ENCODE measurements at regions not wholly inside any gene's neighbourhood (a gene's known extent, or its start where the extent isn't known, plus 50 kb on each side); places are given as distances from the start of the nearest gene placed in this dataset.

DNA sequence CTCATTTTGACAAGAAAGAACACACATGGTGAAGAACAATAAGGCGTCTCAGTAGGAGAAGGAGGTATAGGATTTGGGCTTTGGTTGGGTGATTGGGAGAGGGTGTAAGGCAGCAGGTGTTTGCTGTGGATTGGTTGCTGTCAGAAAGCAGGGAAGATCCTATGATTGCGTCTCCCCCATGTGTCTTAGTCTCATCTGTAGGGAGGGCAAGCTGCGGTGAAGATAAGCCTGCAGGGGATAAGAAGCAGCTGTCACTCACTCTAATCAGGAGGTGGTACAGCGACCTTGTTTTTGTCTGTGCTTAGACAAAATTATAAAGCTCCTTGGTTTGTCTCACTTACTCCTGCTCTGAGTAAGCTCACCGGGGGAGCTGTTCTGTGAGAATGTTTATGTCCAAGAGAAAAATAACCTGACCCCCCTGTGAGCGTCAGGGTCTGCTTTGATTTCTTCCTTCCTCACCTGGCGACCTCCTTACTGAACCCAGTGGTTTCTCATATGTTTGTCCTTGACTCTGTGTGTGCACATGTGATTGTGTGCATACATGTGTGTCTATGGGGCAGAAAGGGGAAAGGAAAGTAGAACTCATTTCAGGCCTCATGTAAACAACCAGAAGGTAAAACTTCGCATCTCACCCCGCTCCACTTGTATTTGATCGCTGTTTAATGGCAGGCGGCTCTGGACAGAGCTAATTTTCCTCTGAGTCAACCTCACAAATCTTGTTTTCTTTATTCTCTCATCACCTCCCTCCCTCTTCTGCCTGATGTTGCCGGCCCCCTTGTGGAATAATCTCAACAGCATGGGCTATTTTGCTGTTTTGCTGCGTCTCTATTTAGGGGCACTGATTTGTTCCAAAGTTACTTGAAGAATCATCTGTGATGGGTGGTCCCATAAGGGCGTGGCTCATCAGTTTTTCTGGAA, 105.6 kb downstream of the TENT4A start:
- TF ChIP-seq, protein P1, sequence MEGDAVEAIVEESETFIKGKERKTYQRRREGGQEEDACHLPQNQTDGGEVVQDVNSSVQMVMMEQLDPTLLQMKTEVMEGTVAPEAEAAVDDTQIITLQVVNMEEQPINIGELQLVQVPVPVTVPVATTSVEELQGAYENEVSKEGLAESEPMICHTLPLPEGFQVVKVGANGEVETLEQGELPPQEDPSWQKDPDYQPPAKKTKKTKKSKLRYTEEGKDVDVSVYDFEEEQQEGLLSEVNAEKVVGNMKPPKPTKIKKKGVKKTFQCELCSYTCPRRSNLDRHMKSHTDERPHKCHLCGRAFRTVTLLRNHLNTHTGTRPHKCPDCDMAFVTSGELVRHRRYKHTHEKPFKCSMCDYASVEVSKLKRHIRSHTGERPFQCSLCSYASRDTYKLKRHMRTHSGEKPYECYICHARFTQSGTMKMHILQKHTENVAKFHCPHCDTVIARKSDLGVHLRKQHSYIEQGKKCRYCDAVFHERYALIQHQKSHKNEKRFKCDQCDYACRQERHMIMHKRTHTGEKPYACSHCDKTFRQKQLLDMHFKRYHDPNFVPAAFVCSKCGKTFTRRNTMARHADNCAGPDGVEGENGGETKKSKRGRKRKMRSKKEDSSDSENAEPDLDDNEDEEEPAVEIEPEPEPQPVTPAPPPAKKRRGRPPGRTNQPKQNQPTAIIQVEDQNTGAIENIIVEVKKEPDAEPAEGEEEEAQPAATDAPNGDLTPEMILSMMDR (IDR thresholded peaks at IDR 0.05; ENCODE audit: poor library complexity) = no peak
- no peak for TF ChIP-seq EZH2phosphoT487 (IDR thresholded peaks at IDR 0.05; ENCODE audit: low read depth, severe bottlenecking, unreplicated experiment)
